GM12878 (cell line): ENCODE measurements at regions not wholly inside any gene's neighbourhood (a gene's known extent, or its start where the extent isn't known, plus 50 kb on each side); places are given as distances from the start of the nearest gene placed in this dataset.

Source experiments
- ATAC-seq: fragments of 200-7000 bp; cut with Tn5 transposase; 3 replicates; pipeline ENCODE4 v1.9.1; 2020; ENCODE audit warnings: mild to moderate bottlenecking, moderate library complexity
- BruUV-seq: library from RNA; stranded (reverse); fragments of 400-500 nt; replicated peaks from 2 replicates; lab custom pipeline; 2021; lab: Mats Ljungman, UMichigan
- CTCF ChIA-PET: fragments of 300-600 bp; sonication (Branson Sonifier 250); formaldehyde crosslinking; extraction: SDS; loops from one replicate; lab custom pipeline; 2021; ENCODE audit warnings: inconsistent platforms; lab: Yijun Ruan, JAX
- POLR2A ChIA-PET: fragments of 350-600 bp; formaldehyde crosslinking; extraction: SDS; loops from one replicate; lab custom pipeline; 2021; ENCODE audit warnings: inconsistent platforms; lab: Charles Lee
- RAD21 ChIA-PET: fragments of 300-600 bp; sonication (Branson Sonifier 250); formaldehyde crosslinking; loops from one replicate; lab custom pipeline; 2023; ENCODE audit warnings: antibody characterized with exemption; ENCODE audit not compliant: unreplicated experiment; lab: Charles Lee
- SMC1A ChIA-PET: fragments of 300-600 bp; sonication (Branson Sonifier 250); formaldehyde crosslinking; loops from one replicate; lab custom pipeline; 2023; ENCODE audit not compliant: unreplicated experiment, uncharacterized antibody; lab: Charles Lee
- DNase-seq: peaks from one replicate; pipeline ENCODE4 v3.0.0-alpha.2; 2011; ENCODE audit warnings: low read depth, low spot score
- FAIRE-seq: peaks from 3 replicates; lab custom pipeline; 2011; peaks lifted over from hg19 to GRCh38; lab: Jason Lieb, UNC
- H2AFZ ChIP-seq: 2 replicates; pipeline ENCODE4 v1.6.0; 2011; ENCODE audit warnings: low read depth, low read length, control low read depth; ENCODE audit not compliant: control insufficient read depth
- H3K27ac ChIP-seq: 2 replicates; pipeline ENCODE4 v1.5.1; 2011; ENCODE audit warnings: control low read depth; ENCODE audit not compliant: control insufficient read depth, insufficient read depth
- H3K27me3 ChIP-seq, 2 experiments: replicated peaks in 1 of 2; 2 replicates each; pipeline versions ENCODE4 v1.6.0 to v1.6.1; 2011; ENCODE audit warnings: low read length in 1 of 2; ENCODE audit not compliant: control insufficient read depth in 2 of 2, insufficient read depth in 2 of 2
- H3K36me3 ChIP-seq, 2 experiments: 2 replicates each; pipeline ENCODE4 v1.5.1; 2011; ENCODE audit warnings: low read length in 1 of 2; ENCODE audit not compliant: control insufficient read depth in 2 of 2, insufficient read depth in 2 of 2
- H3K4me1 ChIP-seq: 2 replicates; pipeline ENCODE4 v1.6.1; 2011; ENCODE audit warnings: mild to moderate bottlenecking, low read length, moderate library complexity, mixed read lengths; ENCODE audit not compliant: control insufficient read depth, insufficient read depth
- H3K4me2 ChIP-seq: 2 replicates; pipeline ENCODE4 v1.6.0; 2011; ENCODE audit warnings: control low read depth; ENCODE audit not compliant: control insufficient read depth, insufficient read depth
- H3K4me3 ChIP-seq: fragments of 200-600 bp; sonication (generic); 2 replicates; pipeline ENCODE4 v1.5.1; 2016
- H3K79me2 ChIP-seq: 2 replicates; pipeline ENCODE4 v1.6.0; 2011; ENCODE audit warnings: low read length; ENCODE audit not compliant: control insufficient read depth, insufficient read depth
- H3K9ac ChIP-seq: 2 replicates; pipeline ENCODE4 v1.8.0; 2011; ENCODE audit warnings: low read length, control low read depth, mixed read lengths; ENCODE audit not compliant: control insufficient read depth, insufficient read depth
- H3K9me3 ChIP-seq: replicated peaks from 3 replicates; pipeline ENCODE4 v1.5.1; 2011; ENCODE audit warnings: mild to moderate bottlenecking, low read length; ENCODE audit not compliant: control insufficient read depth, insufficient read depth
- H4K20me1 ChIP-seq: 2 replicates; pipeline ENCODE4 v1.6.0; 2011; ENCODE audit not compliant: control insufficient read depth, insufficient read depth
- CEBPB ChIP-seq, 2 experiments: fragments of 150-350 bp in 1 of 2; IDR thresholded peaks; 2 replicates each; pipeline ENCODE4 v1.6.1; 2012 to 2014; ENCODE audit warnings: low read depth in 2 of 2, low read length in 2 of 2, borderline replicate concordance in 1 of 2, inconsistent platforms in 1 of 2
- CREB1 ChIP-seq: IDR thresholded peaks from 2 replicates; pipeline ENCODE4 v1.6.1; 2012; ENCODE audit warnings: low read depth, mild to moderate bottlenecking, inconsistent platforms
- POLR2A ChIP-seq: IDR thresholded peaks from 2 replicates; pipeline ENCODE4 v1.6.1; 2011; ENCODE audit warnings: low read depth, mild to moderate bottlenecking, low read length
- ZNF274 ChIP-seq: IDR thresholded peaks from one replicate; pipeline ENCODE4 v1.8.0; 2011; ENCODE audit not compliant: insufficient read length, insufficient read depth
- WGBS: methylation state at CpG from one replicate; pipeline ENCODE4 v1.1.6; 2016; ENCODE audit warnings: low lambda C conversion rate; ENCODE audit not compliant: insufficient replicate concordance, insufficient coverage; ENCODE audit errors: missing lambda C conversion rate; 5-methylcytosine and 5-hydroxymethylcytosine counted together
- in situ Hi-C: fragments of 300-500 bp; cut with MboI; formaldehyde crosslinking; loops from 9 replicates; pipeline ENCODE4 v1.14.3; 2018; ENCODE audit warnings: mixed read lengths
- intact Hi-C: fragments of 100-400 bp; cut with micrococcal nuclease; formaldehyde crosslinking; loops from one replicate; pipeline ENCODE4 v1.14.2; 2022; ENCODE audit not compliant: unreplicated experiment

- ATAC-seq: no peak
- no peak overlapping the region for H3K4me3 ChIP-seq
- no peak overlapping the region for H3K4me2 ChIP-seq
- H3K79me2 ChIP-seq: no peaks in the 10 kb centered on the region
- ChIA-PET CTCF (interaction anchor here (0.6 kb wide), 1 partner anchor 434 kb away, joined by 3 read pairs; no protein-coding TSS in a partner anchor), POLR2A (no interaction called here), SMC1A (interaction anchor here (1.0 kb wide), 1 partner anchor 37 kb away, joined by 3 read pairs; no protein-coding TSS in a partner anchor), RAD21 (no interaction called here)
- H3K9me3 ChIP-seq: no peaks in the 10 kb centered on the region
- BruUV-seq: no TSS peak
- TF ChIP-seq POLR2A: no peak
- in situ Hi-C loops (no loop called here), intact Hi-C loops (no loop called here)
- no peaks in the 10 kb centered on the region for H4K20me1 ChIP-seq
- no peak overlapping the region for H3K9ac ChIP-seq
- H3K4me1 ChIP-seq: no peaks in the 10 kb centered on the region
- DNase-seq: no peak
- 14% methylated on average over 3 of the region's 3 CpGs for WGBS
- H3K36me3 ChIP-seq: no peaks in the 10 kb centered on the region
- H3K27ac ChIP-seq: no peak overlapping the region
- H2AFZ ChIP-seq: no peak overlapping the region
- no peaks in the 10 kb centered on the region for H3K27me3 ChIP-seq
- FAIRE-seq: no peak
These were observed 648.5 kb upstream of the NRP1 start for GRCh38 chr10:33982995-33983394.

- Histone ChIP-seq H3K27me3 (no peaks in the 10 kb centered on the region), H3K9ac (no peak overlapping the region), H3K36me3 (no peaks in the 10 kb centered on the region), H4K20me1 (no peaks in the 10 kb centered on the region), H3K27ac (no peak overlapping the region), H3K79me2 (no peaks in the 10 kb centered on the region), H2AFZ (no peak overlapping the region), H3K4me3 (no peak overlapping the region)
- FAIRE-seq (no peak), DNase-seq (no peak)
- ChIA-PET POLR2A (no interaction called here), RAD21 (no interaction called here), SMC1A (no interaction called here), CTCF (interaction anchor here (0.6 kb wide), 1 partner anchor 432 kb away, joined by 4 read pairs; no protein-coding TSS in a partner anchor)
- in situ Hi-C loops: no loop called here
- TF ChIP-seq ZNF274 (no peak), CREB1 (no peak), CEBPB (IDR thresholded peaks at IDR 0.05; ENCODE audit: borderline replicate concordance in 1 of 2, low read depth in 2 of 2, low read length in 2 of 2) (no peak)
- TF ChIP-seq, all 136 proteins: peak for 0
- BruUV-seq: no TSS peak
- 10% methylated on average over 5 of the region's 5 CpGs for WGBS
- Histone ChIP-seq H3K9me3 (no peaks in the 10 kb centered on the region), H3K4me2 (no peak overlapping the region), H3K4me1 (no peaks in the 10 kb centered on the region)
- no peak for ATAC-seq
- intact Hi-C loops: no loop called here
These were observed 646.8 kb upstream of the NRP1 start for GRCh38 chr10:33981301-33981700.
